ENCODE measurements at regions not wholly inside any gene's neighbourhood (a gene's known extent, or its start where the extent isn't known, plus 50 kb on each side); places are given as distances from the start of the nearest gene placed in this dataset.
A peak's percentile ranks its signal among the peaks of the same experiment; 100 is the strongest.

GRCh38 chr17:13346592-13346991, 255.1 kb downstream of the HS3ST3A1 start:
- 90 to 96% (median 94%) methylated on average over 5 of the region's 5 CpGs for WGBS, 5 donors
- Histone ChIP-seq H3K4me1 (no peaks in the 10 kb centered on the region), H3K9me3 (peaks cover 0 to 12% (median 0%) of the 10 kb centered on the region in 8 donors), H3K4me3 (no peak overlapping the region), H3K36me3 (no peaks in the 10 kb centered on the region), H3K27ac (no peak overlapping the region), H3K27me3 (replicated peaks in 1 of 7) (no peaks in the 10 kb centered on the region)
- intact Hi-C loops (cut with DNase I; ENCODE audit: low total_unique reads), result no loop called here
- no peak for DNase-seq
- TF ChIP-seq CTCF (IDR thresholded peaks at IDR 0.05 in 8 of 11, conservative IDR thresholded peaks at IDR 0.05 in 3 of 11), result no peak
- TF ChIP-seq POLR2AphosphoS5 (IDR thresholded peaks at IDR 0.05), result no peak
- no peak for TF ChIP-seq POLR2A (IDR thresholded peaks at IDR 0.05)

GRCh38 chr17:13346081-13346533, 255.6 kb downstream of the HS3ST3A1 start:
- H3K4me1 ChIP-seq, result no peaks in the 10 kb centered on the region
- H3K4me3 ChIP-seq, result no peak overlapping the region
- H3K9me3 ChIP-seq, result peaks cover 0 to 12% (median 0%) of the 10 kb centered on the region in 8 donors
- no peak for TF ChIP-seq CTCF (IDR thresholded peaks at IDR 0.05 in 8 of 11, conservative IDR thresholded peaks at IDR 0.05 in 3 of 11)
- H3K27ac ChIP-seq, result no peak overlapping the region
- WGBS, 5 donors, result 61 to 75% (median 64%) methylated on average over 2 of the region's 2 CpGs
- H3K27me3 ChIP-seq (replicated peaks in 1 of 7), result no peaks in the 10 kb centered on the region
- H3K36me3 ChIP-seq, result no peaks in the 10 kb centered on the region
- intact Hi-C loops (cut with DNase I; ENCODE audit: low total_unique reads), result no loop called here
- no peak for DNase-seq

GRCh38 chr17:13338421-13338820, 263.3 kb downstream of the HS3ST3A1 start:
- peaks cover 0 to 14% (median 0%) of the 10 kb centered on the region in 7 donors for H3K27me3 ChIP-seq (replicated peaks in 1 of 7)
- no peaks in the 10 kb centered on the region for H3K36me3 ChIP-seq
- H3K4me3 ChIP-seq, result peak overlapping the region in 2 of 8 donors; percentile 27 to 46
- H3K27ac ChIP-seq, result peak overlapping the region in 5 of 8 donors; percentile 20 to 53 (median 34)
- no peak for DNase-seq
- 61 to 94% (median 78%) methylated on average over 1 of the region's 1 CpG for WGBS, 5 donors
- no peak for TF ChIP-seq POLR2A (IDR thresholded peaks at IDR 0.05)
- TF ChIP-seq CTCF (IDR thresholded peaks at IDR 0.05 in 8 of 11, conservative IDR thresholded peaks at IDR 0.05 in 3 of 11), result no peak
- H3K9me3 ChIP-seq, result no peaks in the 10 kb centered on the region
- H3K4me1 ChIP-seq, result peaks cover 0 to 11% (median 3%) of the 10 kb centered on the region in 6 donors
- intact Hi-C loops (cut with DNase I; ENCODE audit: low total_unique reads), result loop anchor here (5.0 kb wide), 1 partner anchor 964 kb away; the partner anchor contains the start of gene HS3ST3B1

- intact Hi-C loops (cut with DNase I; ENCODE audit: low total_unique reads), result loop anchor here (5.0 kb wide), 1 partner anchor 964 kb away; the partner anchor contains the start of gene HS3ST3B1
- Histone ChIP-seq H3K27me3 (replicated peaks in 1 of 7) (peaks cover 0 to 14% (median 0%) of the 10 kb centered on the region in 7 donors), H3K4me1 (peaks cover 0 to 11% (median 3%) of the 10 kb centered on the region in 6 donors), H3K27ac (peak overlapping the region in 5 of 8 donors; percentile 20 to 53 (median 34)), H3K9me3 (no peaks in the 10 kb centered on the region), H3K4me3 (peak overlapping the region in 3 of 8 donors; percentile 7 to 46 (median 27)), H3K36me3 (no peaks in the 10 kb centered on the region)
- 4 to 7% (median 5%) methylated on average over 12 of the region's 12 CpGs for WGBS, 5 donors
- TF ChIP-seq CTCF (IDR thresholded peaks at IDR 0.05 in 8 of 11, conservative IDR thresholded peaks at IDR 0.05 in 3 of 11) (peak; percentile 14 to 68 (median 51)), POLR2A (IDR thresholded peaks at IDR 0.05) (no peak)
- no peak for DNase-seq
Measured at GRCh38 chr17:13337864-13338371, 263.8 kb downstream of the HS3ST3A1 start.

All from spleen (tissue), 11 donors.